ENCODE measurements at regions not wholly inside any gene's neighbourhood (a gene's known extent, or its start where the extent isn't known, plus 50 kb on each side); places are given as distances from the start of the nearest gene placed in this dataset.

DNA sequence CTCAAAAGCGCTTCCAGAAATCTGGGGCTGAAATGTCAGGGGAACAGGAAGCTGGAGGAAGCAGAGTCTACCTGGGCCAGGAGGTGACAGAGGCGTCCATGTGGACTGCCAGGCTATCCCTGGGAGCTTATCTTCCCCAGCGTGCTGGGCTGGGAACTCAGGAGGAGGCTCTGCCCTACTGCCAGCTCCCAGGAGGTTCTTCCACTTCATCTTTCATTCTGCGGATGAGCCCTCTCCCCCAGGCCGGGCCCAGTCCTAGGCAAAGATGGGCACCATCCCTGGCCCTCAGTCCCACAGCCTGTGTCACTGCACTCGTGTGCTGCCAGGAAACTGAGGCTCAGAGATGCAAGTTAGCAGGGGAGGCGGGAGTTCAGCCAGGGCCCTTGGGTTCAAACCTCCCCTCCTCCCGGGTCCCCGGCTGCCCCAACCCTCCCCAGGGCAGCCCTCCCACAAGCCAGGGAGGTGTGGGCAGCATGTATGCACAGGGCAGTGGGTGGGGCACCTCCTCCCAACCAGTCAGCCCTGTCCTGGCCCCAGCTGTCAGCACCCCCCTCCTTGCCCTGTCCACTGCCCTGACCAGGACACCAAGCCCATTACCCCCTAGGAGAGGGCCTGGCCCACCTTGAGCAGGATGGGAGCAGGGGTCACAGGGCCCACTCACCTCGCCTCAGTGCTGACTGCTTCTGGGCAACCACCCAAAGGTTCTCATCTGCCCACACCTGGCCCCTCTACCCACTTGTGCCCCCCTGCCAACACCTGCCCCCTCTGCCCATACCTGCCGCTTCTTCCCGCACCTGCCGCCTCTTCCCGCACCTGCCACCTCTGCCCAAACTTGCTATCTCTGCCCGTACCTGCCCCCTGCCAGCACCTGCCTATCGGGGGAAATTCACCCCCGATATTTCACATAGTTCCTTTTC lies 226.0 kb downstream of the NPHP4 start:
- DNase-seq = no peak

DNA sequence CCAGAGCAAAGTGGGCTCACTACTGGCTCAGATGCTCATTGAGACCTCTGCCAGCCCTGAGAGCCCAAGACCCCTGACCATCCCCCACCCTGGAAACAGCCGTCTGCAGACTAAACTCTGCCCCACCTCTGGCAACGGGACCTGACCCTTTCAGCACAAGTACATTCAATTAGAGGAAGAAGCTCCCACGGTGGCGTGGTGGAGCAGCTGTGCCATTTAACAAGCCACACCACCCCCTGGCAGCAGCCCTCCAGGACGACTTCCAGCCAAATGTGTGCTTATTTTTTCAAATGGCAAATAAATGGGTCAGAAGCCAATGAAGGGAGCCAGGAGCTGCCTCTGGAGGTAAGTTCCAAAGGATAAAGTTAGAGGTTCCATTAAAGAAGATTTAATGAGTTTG lies 226.7 kb downstream of the NPHP4 start:
- DNase-seq = no peak

DNA sequence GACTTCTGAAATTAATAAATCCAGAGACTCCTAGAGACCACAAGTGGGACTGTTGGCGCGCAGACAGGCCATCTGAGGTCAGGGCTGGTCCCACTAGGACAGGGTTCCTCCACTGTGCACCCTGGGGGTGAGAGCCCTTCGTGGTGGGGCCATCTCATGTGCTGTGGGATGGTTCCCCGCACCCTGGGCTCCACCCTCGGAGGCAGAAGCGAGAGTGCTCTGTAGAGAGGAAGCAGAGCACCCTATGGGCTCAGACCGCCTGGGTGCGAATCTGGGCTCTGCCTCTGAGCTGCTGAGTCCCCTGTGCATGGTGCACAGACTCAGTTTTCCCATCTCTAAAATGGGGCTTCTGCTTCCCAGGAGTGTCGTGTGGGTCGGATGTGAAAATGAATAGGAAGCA lies 227.3 kb downstream of the NPHP4 start:
- no peak for DNase-seq

DNA sequence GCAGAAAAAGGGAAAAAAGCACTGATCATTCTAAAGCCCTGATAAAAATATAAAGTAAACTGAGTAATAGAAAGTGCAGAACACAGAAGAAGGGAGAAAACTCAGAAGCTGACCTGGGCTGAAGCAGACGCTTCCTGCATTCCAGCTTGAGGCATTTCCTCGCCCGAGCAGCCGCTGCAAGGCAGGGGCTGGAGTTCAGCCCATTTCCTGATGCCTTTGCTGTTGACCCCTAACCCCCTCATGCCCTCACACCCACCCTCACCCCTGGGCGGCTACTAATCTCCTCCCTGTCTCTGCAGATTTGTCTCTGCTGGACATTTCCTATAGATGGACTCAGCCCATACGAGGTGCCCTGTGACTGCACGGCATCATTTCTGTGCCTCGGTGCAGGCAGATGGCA lies 227.8 kb downstream of the NPHP4 start:
- DNase-seq = no peak

DNA sequence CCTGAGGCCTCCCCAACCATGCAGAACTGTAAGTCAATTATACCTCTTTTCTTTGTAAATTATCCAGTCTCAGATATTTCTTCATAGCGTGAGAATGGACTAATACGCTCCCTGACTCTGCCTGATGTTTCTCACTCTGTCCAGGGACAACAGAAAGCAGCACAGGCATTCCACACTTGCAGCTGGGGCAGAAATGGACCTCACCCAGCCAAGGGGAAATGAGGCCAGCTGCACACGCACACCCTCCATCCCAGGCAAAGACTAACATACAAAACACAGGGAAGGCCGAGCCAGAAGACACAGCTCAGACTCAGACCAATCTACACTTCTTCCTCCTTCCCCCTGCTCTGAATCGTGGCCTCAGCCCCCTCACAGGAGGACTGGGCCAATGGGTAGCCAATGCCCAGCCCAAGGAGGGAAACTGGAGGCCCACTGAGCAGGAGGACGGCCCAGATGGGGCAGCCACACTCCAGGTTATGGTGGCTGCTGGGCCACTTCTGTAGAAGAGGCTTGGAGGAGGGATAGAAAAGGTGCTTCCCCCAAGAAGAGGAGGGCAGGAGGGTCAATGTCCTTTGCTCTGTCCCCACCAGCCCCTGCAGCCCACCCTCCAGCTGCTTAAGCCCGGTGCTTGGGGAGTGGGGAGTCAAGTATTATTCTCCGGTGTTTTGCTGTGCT lies 228.4 kb downstream of the NPHP4 start:
- DNase-seq = no peak

DNA sequence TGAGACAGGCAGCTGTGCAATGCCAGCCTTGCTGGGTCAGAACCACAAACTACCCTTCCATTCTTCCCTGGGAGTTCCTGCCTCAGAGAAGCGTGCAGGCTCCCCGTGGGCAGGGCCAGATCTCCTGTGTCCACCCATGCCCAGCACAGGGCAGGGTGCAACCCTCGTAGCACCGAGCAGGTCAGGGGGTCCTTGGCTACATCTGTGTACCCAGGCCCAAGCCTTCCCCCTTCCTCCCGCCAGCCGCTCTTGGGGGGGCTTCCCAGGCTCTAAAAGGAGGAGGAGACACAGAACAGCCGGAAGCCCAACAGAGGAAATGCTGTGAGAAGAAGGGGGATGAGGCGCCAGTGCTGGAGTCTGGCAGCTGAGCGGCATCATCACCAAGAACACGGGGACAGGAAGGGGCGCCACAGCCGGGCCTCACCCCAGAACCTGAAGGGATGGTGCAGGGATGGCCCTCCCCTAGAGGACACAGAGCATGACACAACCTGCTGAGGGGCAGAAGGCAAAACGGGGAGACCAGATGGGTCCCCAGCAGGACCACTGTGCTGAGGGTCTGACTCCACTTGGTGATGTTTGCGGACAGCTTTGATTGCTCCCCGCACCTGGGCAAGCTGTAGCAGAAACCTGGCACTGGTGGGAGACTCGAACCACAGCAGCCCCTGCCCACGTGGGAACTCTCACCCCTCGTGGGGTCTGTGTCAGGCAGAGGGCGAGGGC lies 233.2 kb downstream of the NPHP4 start:
- no peak for DNase-seq

DNA sequence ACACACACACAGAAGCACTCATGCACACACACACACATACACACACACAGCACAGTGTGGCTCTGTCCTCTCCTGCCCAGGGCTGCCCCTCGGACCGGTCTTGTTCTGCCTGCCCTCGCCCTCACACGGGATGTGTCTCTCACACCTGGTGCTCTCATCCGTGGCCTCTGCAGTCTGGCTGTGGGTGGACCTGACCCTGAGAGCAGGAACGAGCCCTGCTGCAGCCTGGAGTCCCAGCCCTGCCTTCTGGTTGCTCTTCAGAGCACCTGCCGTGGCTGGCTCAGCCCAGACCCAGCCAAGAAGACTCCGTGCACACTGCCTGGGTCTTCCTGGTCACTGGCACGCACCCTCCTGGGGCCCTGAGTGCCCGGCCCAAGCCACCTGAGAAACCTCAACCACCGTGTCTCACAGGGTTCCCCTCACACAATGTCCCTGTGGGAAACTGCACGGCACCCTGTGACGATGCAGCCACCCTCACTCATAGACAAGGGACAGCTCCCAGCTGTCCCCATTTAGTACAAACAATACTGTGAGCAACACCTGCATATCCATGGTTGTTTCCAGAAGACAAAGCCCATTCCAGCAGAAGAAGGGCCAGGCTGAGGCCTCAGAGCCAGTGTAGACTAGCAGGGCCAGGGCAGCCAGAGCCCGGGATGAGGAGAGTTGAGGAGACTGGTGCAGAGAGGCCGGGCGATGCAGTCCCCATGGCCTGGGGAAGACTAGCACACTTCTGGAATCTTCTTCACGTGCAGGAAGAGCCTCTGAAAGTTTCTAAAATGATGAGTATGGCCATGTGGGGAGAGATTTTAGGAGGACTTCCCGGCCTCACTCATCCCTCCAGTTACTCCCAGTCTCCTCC lies 234.0 kb downstream of the NPHP4 start:
- DNase-seq = no peak

DNA sequence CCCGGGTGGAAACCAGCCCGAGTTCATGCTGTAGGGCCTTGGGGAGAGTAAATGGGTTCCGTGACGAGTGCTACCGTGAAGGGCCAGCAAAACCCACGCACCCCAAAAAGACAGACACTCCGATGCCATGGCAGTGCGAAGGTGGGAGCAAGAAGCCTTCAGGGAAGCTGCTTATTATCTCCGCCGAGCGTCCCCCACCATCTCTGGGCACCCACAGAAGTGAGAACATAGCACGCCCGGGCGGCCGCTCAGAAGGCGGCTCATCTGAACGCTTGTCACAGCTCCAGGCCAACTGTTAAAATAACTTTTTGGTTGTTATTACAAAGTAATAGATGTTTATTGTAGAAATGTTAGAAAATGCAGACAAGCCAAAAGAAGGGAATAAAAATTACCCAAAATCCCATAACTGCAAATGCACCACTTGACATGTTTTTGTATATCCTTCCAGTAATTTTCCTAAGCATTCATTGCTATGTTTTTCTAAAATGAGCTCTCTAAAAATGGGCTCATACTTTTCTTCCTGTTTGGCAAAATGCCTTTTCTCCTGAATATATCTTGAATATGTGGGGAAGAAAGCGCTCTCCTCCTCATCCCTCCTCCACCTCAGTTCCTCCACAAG lies 234.9 kb downstream of the NPHP4 start:
- DNase-seq = no peak

DNA sequence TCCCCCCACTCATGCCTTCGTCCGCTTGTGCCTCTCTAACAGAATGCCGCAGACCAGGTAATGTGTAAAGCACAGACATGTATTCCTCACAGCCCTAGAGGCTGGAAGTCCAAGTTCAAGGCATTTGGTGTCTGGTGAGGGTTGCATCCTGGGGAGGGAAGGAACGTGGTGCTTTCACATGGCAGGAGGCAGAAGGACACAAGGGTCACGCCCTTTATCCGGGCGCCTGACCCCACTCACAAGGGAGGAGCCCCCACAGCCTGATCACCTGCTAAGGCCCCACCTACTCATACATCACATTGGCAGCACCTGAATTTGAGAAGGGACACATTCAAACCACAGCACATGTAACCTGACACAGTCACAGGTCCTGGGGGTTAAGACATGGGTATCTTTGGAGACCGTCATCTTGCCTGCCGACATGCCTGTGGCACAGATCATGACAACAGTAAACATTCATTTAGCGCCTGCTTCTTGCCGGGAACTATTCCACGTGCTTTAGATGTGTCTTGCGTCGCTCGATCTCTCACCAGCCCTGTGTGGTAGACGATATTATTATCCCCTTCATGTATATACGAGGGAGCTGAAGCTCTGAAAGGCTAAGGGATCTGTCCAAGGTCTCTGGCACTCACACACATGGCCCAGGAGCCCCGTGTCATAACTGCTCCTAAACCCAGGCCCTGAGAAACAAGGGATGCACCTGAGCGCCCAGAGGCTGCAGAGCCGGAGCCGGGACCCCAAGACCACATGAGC lies 235.6 kb downstream of the NPHP4 start:
- no peak for DNase-seq

DNA sequence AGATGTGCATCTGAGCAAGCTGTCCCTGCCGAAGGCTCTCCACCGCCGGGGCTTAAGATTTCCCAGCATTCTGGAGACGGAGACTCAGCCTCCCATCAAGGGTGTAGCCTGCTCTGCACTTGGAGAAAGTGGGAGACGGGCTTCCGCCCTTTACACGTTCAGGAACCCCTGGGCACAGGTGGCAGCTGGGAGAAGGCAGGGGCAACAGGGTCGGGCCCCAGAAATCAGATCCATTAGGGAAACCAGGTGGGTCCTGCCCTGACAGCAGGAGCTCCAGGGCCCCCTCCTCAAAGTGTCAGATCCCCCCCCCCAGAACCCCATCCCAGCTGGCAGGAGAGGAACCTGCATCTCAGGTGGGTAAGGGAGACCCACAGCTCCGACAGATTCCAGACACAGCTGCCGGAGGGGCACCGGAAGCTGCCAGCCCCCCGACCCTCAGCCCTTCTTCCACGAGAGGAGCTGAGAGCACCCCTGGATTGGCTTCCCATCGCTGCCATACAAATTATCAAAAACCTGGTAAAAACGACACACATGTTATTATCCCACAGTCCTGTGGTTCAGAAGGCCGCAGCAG lies 236.6 kb downstream of the NPHP4 start:
- no peak for DNase-seq

DNA sequence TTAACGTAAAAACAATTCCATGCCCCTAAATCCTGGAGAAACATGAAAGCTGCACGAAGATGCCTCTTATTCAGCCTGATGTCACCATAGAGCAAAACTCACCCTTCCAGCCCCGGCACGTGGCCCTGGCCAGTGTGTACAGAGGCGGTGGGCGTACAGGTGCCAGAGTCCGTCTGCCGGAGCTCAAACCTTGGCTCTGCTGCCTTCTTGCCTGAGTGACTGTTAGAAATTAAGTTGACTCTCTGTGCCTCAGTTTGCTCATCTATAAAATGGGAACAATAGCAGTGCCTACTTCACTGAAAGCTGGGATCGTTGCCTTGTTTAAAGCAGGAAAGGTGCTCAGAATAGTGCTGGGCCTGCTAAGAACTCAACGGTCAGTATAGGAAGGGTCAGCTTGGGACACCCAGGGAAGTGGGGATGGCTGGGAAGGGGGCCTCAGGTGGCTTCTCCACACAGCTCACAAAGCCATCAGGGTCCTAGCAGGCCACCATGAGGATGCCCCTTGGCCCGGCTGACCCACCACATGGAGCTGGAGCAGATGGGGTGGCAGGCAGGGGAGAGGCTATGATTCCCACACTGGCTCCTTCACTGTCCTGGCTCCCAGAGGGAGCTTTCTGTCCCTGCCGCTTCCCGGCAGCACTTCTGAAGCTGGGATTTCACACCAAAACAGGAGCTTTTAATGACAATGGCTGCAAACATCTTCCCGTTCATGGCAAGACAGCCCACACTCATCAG lies 237.2 kb downstream of the NPHP4 start:
- no peak for DNase-seq

DNA sequence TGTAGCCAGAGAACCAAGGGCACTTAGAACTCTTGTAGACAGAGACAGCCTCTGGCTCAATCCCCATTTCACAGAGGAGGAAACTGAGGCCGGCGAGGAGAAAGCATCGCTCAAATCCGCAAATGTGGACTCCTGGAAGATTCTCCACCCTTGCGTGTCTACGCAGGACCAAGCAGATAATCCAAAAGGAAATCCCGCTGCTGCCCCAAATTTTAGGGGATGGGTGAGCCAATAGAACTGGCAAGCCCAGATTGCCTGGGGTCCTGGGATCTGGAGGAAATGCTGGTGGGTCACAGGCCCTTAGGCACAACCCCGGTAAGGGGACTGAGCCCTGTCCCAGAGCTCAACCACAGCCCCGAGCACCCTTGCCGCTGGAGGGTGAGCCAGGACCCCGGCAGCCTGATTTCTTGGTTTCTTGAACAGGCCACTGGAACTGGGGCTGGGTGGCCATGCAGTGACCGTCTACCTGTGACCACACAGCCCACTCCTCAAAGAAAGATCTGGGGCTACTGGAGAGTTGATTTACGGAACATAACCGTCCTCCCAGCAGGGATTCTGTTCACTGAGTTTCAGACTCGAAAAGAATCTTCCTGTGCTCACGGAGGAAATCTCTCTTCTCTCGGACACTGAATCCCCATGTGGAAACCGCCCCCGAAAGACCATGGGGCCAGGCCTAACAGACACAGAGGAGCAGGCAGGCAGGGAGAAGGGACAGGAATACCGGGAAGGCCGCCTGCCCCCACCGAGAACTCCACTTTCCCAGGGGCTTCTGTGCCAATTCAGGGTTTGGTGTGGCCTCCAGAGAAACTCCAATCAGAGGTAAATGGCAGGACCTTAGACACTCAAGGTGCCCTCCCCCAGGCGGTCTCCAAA lies 238.4 kb downstream of the NPHP4 start:
- no peak for DNase-seq

DNA sequence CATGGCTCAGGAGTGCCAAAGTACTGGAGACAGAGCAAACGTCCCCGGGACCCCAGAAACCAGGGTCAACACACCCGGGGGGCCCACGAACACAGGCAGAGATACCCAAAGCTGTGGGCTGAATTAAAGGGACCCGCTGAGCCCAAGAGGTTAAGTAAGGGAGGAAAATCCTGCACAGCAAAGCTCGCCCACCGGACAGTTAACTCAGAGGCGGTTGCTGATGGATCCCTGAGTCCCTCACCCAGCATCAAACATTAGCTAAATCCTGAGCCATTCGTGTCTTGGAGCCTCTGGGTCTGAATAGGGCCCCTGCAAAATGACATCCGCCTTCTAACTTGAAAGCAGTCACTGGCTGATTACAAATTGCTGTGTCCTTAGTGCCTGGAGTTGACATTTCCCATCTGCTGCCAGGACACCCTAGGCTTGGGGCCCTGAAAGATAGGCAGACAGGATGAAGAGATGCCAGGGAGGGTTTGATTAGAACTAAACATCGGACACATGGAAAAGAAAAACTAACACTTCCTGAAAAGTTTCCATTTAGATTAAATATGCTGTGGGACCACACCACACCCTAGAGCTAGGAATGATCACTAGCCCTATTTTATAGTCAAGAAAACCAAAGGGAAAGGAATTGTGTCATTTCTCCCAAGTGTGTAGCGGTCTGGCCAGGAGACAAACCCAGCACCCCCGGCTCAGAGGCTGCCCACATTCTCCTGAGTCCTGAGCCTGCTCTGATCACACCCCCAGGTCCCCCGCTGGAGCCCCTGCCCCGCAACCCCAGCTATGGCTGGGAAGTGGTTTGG lies 239.3 kb downstream of the NPHP4 start:
- DNase-seq = no peak

DNA sequence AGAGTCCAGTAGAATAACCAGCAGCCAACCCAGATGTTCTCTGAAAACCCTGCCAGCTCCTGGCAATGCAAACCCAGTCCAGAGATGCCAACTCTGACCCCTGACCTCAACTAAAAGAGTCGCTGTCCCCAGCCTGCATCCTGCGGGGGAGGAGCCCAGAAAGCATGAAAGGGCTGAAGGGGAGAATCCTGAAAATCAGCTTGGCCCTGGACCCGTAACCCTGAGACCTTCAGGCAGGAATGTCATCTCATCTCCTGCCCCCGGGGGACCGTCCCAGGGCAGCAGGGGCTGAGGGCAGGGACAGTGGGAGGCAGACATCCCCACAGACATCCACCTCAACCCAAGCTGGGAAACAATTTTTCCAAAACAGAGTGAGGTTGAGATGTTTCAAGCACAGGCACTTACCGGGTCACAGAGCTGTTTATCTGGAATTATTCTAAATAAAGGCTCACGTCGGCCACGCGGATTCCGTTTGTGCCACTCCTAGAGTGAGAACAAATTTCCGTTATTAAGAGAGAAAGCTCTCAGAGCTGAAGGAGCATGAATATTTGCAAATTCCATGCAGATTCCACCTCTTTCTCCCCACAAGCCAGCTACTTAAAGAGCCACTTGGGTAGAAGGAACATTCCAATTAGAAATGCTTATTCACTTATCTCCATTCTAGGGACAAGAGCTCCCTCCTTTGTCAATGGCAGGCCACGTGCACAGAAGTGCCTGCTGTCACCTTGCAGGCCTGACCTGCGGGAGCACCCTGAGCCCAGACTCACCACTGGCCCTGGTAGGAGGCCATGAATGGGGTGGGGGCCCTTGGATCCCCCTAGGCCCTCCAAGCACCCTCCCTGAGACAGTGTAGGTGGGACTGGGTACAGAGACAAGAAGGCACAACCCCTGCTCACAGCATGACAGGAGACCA lies 240.1 kb downstream of the NPHP4 start:
- no peak for DNase-seq

DNA sequence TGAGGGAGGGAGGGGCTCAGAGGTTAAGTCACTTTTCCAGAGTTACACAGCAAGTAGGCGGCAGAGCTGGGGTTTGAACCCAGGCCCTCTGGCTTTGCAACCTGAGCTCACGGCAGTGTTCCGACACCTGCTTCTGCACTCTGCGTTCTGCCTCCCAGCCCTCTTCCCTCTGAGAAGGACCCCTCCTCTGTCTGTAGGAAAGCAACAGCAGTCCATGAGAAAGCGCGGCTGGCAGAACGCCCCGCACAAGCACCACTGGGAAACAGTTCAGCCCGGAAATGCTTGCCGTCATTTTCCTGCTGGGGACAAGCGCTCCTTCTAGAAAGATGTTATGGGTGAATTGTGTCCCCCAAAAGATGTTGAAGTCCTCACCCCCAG lies 241.1 kb downstream of the NPHP4 start:
- DNase-seq = no peak

DNA sequence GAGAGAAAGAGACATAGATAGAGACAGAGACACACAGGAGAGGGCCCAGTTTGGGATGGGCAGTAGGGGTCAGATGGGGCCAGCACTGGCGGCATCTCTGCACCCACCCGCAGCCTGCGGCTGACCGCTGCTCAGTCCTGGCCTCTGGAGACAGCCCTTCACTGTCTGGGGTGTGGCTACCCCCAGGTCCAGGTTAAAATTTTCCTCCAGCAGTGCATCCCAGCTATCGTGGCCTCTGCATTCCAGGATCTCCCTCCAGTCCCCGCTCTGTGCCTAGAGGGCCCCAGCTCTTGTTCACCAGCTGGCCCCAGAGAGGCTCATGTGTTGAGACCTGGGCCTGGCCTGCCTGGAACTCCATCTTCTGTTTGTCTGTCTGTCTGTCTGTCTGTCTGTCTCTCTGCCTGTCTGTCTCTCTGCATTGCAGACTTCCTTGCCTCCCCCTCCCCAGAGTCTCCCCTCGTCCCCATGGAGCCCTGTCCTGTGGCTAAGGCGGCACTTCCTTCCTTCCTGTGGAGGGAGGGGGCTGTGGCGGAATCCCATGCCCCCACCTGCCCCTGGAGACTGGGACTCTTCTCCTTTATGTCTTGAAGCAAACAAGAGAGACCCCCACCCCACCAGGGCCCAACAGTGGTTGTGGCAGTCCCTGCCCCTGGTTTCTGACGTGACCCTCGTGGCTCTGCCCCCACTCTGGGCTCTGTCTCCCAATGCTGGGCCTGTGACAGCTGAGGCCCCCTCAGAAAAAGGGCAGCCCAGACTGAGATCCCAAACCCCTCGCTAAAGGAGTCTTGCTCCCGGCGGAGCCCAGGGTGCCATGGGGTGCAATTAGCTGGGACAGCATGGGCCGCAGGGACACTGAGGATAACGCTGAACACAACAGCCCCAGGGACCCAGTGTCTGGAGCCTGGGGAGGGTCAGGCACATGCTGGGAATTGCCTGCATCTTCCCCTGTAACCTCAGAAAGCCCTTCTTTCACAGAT lies 241.8 kb downstream of the NPHP4 start:
- no peak for DNase-seq

Measured in stimulated activated CD4-positive, alpha-beta T cell treated with anti-CD3 and anti-CD28 coated beads, Interleukin-4, amount 100 ng/mL, for 24 hours (primary cell).